ENCODE measurements at regions not wholly inside any gene's neighbourhood (a gene's known extent, or its start where the extent isn't known, plus 50 kb on each side); places are given as distances from the start of the nearest gene placed in this dataset.
A peak's percentile ranks its signal among the peaks of the same experiment; 100 is the strongest.

DNA sequence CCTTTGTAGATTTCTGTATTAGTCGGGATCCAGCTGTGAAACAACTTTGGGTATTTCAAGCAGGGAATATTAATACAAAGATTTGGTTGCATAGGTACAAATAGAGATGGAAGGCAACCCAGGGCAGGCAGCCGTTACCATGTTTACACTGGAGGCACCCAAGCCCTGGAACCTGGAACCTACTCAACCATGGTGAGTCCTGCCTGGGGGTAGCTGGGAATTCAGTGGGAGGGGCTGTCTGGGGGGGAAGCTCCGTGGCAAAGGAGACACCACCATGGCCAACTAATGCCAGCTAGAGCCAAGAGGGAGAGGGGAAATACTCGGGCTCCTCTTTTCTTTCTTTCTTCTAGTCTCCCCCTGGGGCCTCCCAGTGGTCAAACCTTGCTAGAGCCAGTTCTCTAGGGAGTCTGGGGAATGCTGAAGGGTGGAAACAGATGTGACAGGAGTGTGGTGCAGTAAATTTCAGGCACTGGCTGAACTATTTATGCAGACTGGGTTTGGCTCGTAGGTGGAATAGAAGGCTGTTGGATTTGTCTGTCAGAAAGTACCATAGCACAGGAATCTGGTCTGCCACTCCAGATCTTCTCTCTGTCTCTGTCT is 91.9 kb upstream of the CACNA1E start:
- no peak for DNase-seq (ENCODE audit: low spot score)
- TF ChIP-seq, protein P1, sequence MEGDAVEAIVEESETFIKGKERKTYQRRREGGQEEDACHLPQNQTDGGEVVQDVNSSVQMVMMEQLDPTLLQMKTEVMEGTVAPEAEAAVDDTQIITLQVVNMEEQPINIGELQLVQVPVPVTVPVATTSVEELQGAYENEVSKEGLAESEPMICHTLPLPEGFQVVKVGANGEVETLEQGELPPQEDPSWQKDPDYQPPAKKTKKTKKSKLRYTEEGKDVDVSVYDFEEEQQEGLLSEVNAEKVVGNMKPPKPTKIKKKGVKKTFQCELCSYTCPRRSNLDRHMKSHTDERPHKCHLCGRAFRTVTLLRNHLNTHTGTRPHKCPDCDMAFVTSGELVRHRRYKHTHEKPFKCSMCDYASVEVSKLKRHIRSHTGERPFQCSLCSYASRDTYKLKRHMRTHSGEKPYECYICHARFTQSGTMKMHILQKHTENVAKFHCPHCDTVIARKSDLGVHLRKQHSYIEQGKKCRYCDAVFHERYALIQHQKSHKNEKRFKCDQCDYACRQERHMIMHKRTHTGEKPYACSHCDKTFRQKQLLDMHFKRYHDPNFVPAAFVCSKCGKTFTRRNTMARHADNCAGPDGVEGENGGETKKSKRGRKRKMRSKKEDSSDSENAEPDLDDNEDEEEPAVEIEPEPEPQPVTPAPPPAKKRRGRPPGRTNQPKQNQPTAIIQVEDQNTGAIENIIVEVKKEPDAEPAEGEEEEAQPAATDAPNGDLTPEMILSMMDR (IDR thresholded peaks at IDR 0.05; ENCODE audit: extremely low read depth, missing control alignments), result no peak

GRCh38 chr1:181392133-181392532 is 91.2 kb upstream of the CACNA1E start:
- DNase-seq (ENCODE audit: low spot score), result no peak
- TF ChIP-seq, protein P1 (IDR thresholded peaks at IDR 0.05; ENCODE audit: extremely low read depth, missing control alignments), result no peak

DNA sequence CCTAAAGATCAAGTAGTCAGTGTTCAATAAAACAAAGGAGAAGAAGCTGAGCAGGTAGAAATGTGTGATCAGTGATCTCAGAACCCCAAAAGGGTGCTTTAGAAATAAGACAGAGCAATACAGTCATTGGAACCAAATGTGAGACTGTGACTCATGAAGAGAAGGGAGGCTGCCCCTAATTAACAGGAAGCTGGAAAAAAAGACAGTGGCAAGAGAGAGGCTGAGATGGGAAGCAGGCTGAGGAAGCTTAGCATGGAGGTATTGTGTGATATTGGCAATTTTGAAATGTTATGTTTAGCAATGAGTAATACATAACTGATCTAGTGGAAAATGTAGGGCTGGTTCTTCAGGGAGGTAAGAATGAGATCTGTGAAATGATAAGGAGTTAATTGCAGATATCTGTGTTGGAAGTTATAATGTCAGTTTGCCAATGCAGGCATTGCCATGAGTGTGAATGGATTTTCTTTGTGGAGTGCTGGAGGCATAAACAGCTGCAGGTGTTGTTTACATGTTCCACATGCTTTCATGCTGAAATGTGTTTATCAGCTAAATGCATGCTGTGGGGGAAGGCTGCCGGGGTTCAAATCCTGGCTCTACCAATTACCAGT is 90.6 kb upstream of the CACNA1E start:
- no peak for DNase-seq (ENCODE audit: low spot score)

DNA sequence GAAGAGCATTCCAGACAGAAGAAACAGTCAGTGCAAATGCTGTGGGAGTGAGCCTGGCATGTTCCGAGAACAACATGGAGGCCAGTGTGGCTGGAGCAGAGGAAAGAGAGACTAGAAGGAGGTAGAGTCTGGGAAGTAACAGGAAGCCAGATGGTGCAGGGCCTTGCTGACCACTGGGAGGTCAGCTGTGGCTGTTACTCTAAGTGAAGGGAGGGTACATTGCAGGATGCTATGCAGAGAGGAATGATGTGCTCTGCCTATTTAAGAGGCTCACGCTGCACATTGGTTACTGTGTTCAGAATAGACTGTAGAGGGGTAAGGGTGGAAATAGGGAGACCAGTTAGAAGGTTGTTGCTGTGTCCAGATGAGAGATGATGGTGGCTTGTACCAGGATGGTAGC is 88.6 kb upstream of the CACNA1E start:
- DNase-seq (ENCODE audit: low spot score), result no peak
- TF ChIP-seq, protein P1 (IDR thresholded peaks at IDR 0.05; ENCODE audit: extremely low read depth, missing control alignments), result no peak

More for the DNA sequence above, 90.6 kb upstream of the CACNA1E start:
- TF ChIP-seq, protein P1 (IDR thresholded peaks at IDR 0.05; ENCODE audit: extremely low read depth, missing control alignments), result no peak

GRCh38 chr1:181396171-181396670 is 87.1 kb upstream of the CACNA1E start:
- no peak for DNase-seq (ENCODE audit: low spot score)
- TF ChIP-seq, protein P1 (IDR thresholded peaks at IDR 0.05; ENCODE audit: extremely low read depth, missing control alignments), result no peak

- DNase-seq (ENCODE audit: low spot score), result no peak
- TF ChIP-seq, protein P1 (IDR thresholded peaks at IDR 0.05; ENCODE audit: extremely low read depth, missing control alignments), result no peak
These were observed 86.5 kb upstream of the CACNA1E start for GRCh38 chr1:181396811-181397210.

- peak; percentile 54 for DNase-seq (ENCODE audit: low spot score)
- TF ChIP-seq, protein P1 (IDR thresholded peaks at IDR 0.05; ENCODE audit: extremely low read depth, missing control alignments), result no peak
These were observed 85.5 kb upstream of the CACNA1E start for GRCh38 chr1:181397845-181398244.
